ENCODE measurements at regions not wholly inside any gene's neighbourhood (a gene's known extent, or its start where the extent isn't known, plus 50 kb on each side); places are given as distances from the start of the nearest gene placed in this dataset.

- no peaks in the 10 kb centered on the region for H3K36me3 ChIP-seq
- no peak for DNase-seq (ENCODE audit: low spot score)
- no peak overlapping the region for H3K4me3 ChIP-seq
- TF ChIP-seq CTCF (IDR thresholded peaks at IDR 0.05): no peak
- peak overlapping the region; percentile 88 to 95 for H3K27ac ChIP-seq
- peaks cover 14 to 33% of the 10 kb centered on the region in 2 donors for H3K4me1 ChIP-seq (ENCODE audit: control insufficient read depth in 1 of 2, low read depth in 2 of 2)
- no peaks in the 10 kb centered on the region for H3K27me3 ChIP-seq (replicated peaks; ENCODE audit: insufficient read depth)
- H3K9me3 ChIP-seq: no peaks in the 10 kb centered on the region
- no peak for ATAC-seq (ENCODE audit: insufficient number of reproducible peaks, low FRiP score, low read depth)
These were observed 502.8 kb upstream of the PAPPA start for GRCh38 chr9:115650768-115651167.

DNA sequence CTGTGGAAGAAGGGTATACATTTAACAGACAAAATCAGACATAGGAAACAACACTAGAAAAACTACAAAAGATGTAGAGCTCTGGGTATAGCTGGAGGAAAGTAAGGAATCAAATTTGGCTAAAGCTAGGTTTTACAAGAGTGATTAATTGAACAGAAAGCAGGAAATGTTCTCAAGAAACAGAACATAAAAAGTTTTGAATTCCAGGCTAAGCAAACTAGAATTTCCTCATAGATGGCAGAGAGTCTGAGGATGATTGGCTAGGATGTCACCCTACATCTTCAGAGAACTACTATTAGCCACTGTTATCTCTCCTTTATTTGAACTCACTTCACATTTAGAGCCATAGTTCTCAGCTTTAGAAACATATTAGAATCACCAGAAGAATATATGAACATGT lies 502.1 kb upstream of the PAPPA start:
- Histone ChIP-seq H3K36me3 (no peaks in the 10 kb centered on the region), H3K4me1 (ENCODE audit: control insufficient read depth in 1 of 2, low read depth in 2 of 2) (peaks cover 14 to 33% of the 10 kb centered on the region in 2 donors), H3K9me3 (no peaks in the 10 kb centered on the region), H3K27me3 (replicated peaks; ENCODE audit: insufficient read depth) (no peaks in the 10 kb centered on the region), H3K27ac (peak overlapping the region; percentile 88 to 95), H3K4me3 (no peak overlapping the region)
- no peak for TF ChIP-seq CTCF (IDR thresholded peaks at IDR 0.05)
- no peak for ATAC-seq (ENCODE audit: insufficient number of reproducible peaks, low FRiP score, low read depth)
- no peak for DNase-seq (ENCODE audit: low spot score)

GRCh38 chr9:115653171-115653606 lies 500.4 kb upstream of the PAPPA start:
- no peak for ATAC-seq (ENCODE audit: insufficient number of reproducible peaks, low FRiP score, low read depth)
- Histone ChIP-seq H3K27me3 (replicated peaks; ENCODE audit: insufficient read depth) (no peaks in the 10 kb centered on the region), H3K9me3 (no peaks in the 10 kb centered on the region), H3K36me3 (no peaks in the 10 kb centered on the region), H3K4me1 (ENCODE audit: control insufficient read depth in 1 of 2, low read depth in 2 of 2) (peaks cover 14 to 33% of the 10 kb centered on the region in 2 donors), H3K27ac (no peak overlapping the region), H3K4me3 (no peak overlapping the region)
- TF ChIP-seq CTCF (IDR thresholded peaks at IDR 0.05): no peak
- no peak for DNase-seq (ENCODE audit: low spot score)

- Histone ChIP-seq H3K27me3 (replicated peaks; ENCODE audit: insufficient read depth) (no peaks in the 10 kb centered on the region), H3K4me1 (ENCODE audit: control insufficient read depth in 1 of 2, low read depth in 2 of 2) (no peaks in the 10 kb centered on the region), H3K4me3 (no peak overlapping the region), H3K27ac (no peak overlapping the region), H3K9me3 (no peaks in the 10 kb centered on the region), H3K36me3 (no peaks in the 10 kb centered on the region)
- ATAC-seq (ENCODE audit: insufficient number of reproducible peaks, low FRiP score, low read depth): no peak
- DNase-seq (ENCODE audit: low spot score): no peak
- no peak for TF ChIP-seq CTCF (IDR thresholded peaks at IDR 0.05)
These were observed 495.9 kb upstream of the PAPPA start for GRCh38 chr9:115657695-115658094.

GRCh38 chr9:115665519-115665918 lies 488.1 kb upstream of the PAPPA start:
- Histone ChIP-seq H3K27me3 (replicated peaks; ENCODE audit: insufficient read depth) (no peaks in the 10 kb centered on the region), H3K4me1 (ENCODE audit: control insufficient read depth in 1 of 2, low read depth in 2 of 2) (peaks cover 9 to 22% of the 10 kb centered on the region in 2 donors), H3K27ac (no peak overlapping the region), H3K4me3 (no peak overlapping the region), H3K36me3 (no peaks in the 10 kb centered on the region), H3K9me3 (no peaks in the 10 kb centered on the region)
- TF ChIP-seq CTCF (IDR thresholded peaks at IDR 0.05): no peak
- ATAC-seq (ENCODE audit: insufficient number of reproducible peaks, low FRiP score, low read depth) (no peak), DNase-seq (ENCODE audit: low spot score) (no peak)

All from thoracic aorta (tissue), 2 donors.